Stimulated activated CD8-positive, alpha-beta memory T cell treated with anti-CD3 and anti-CD28 coated beads, Interleukin-4, amount 100 ng/mL, for 48 hours (primary cell): ENCODE measurements at regions not wholly inside any gene's neighbourhood (a gene's known extent, or its start where the extent isn't known, plus 50 kb on each side); places are given as distances from the start of the nearest gene placed in this dataset.

Source experiments
- DNase-seq: peaks from one replicate; pipeline ENCODE4 v3.0.0-alpha.2; 2020

DNA sequence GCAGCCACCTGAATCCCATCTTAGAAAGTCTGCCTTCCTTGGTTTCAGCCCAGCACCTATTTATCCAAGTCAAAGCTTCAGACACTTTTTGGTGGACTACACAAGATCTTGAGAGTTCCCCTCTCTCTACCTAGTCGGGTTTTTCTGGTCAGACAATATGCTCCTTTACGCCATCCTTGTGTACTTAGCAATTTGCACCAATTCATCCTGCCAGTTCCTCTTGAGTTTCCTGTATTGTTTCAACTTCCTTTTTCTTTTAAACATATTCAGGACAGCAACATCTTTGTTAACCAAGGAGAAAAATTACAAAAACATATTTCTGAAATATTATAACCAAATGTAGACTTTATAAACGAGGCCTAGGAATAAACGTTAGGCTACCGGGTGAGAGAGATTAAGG lies 368.2 kb upstream of the CADM1 start:
- no peak for DNase-seq

GRCh38 chr11:115871161-115871760 lies 367.0 kb upstream of the CADM1 start:
- DNase-seq, result no peak

DNA sequence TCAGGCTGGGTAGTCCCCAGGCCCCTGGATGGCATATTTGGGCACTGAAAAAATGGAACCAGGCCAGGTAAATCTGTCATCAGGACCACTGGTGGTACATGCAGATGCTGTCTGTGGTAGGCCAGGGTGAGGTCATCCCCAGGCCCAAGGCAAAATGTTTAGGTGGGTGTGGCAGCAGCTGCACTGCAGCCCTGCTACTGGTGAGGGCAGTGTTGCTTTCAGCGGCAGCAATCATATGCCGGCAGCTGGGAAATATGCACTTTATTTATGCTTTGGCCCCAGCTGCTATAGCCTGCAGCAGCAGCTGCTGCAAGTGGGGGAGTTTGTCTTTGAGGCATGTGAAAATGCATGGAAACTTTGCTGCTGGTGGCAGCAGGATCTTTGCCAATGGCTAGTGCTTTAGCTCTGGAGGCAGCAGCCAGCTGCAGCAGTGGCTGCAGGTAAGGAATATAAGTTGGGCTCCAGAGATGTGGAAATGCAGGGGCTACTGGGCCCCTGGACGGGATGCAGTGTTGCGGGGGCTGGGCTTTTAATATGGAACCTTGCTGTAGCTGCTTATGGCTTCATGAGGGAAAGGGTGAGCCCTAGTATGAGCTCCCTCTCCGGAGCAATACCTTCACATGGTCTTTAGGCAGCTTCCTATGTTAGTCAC lies 365.7 kb upstream of the CADM1 start:
- peak; percentile 36 for DNase-seq

GRCh38 chr11:115869131-115869530 lies 364.9 kb upstream of the CADM1 start:
- DNase-seq, result no peak

DNA sequence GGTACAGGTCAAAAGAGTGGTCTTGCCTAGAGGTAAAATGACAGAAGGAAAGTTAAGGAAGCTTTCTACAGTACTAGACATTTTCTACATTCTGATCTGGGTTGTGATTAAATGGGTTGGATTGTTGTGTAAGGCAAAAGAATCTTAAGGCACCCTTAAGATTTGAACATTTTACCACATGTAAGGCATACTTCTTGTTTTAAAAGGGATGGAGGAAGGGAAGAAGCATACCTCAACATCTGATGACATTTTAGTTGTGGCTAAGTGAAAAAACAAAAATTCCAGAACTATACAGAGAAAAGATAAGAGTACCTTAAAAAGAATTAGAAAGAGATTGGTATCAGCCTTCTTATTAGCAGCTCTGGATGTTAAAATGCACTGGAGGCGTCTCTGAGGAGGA lies 356.0 kb upstream of the CADM1 start:
- DNase-seq, result no peak

GRCh38 chr11:115848611-115849010 lies 344.4 kb upstream of the CADM1 start:
- no peak for DNase-seq

GRCh38 chr11:115848080-115848479 lies 343.9 kb upstream of the CADM1 start:
- DNase-seq, result no peak

- no peak for DNase-seq
Measured at GRCh38 chr11:115845872-115846271, 341.7 kb upstream of the CADM1 start.

DNA sequence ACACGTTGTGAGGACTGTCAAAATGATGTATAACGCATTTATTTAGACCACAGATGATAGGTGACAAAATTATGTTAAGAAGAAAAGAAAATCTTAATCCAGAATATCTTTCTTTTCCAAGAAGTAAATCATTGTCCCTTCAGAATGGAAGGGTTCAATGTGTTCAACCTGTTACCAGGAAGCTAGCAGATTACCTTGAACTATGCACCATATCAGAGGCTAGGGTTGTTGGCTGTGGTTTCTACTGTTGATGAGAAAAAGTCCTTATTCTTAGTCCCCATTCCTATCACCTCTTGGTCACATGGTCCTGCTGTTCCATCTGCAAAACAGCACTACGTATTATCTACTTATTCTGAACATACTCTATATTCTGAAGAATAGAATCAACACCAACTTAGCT lies 339.5 kb upstream of the CADM1 start:
- DNase-seq, result no peak

DNA sequence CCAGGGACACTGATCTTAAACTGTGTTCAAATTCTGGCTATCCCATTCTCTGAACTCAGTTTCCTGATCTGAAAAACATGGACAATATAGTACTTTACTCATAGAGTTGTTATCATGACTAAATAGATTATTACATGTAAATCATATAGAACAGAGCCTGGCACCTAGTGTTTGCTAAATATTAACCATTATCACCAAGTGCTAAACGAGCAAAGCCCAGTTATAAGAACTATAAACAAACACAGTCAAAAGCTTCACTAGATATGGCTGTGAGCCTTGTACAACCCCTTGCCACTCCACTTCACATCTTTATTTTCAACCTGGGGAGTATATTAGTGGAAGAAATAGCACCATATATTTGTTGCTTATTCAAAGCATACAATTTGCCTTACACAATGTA lies 338.9 kb upstream of the CADM1 start:
- no peak for DNase-seq

- no peak for DNase-seq
Measured at GRCh38 chr11:115820026-115820425, 315.8 kb upstream of the CADM1 start.

GRCh38 chr11:115819014-115819413 lies 314.8 kb upstream of the CADM1 start:
- DNase-seq, result no peak

DNA sequence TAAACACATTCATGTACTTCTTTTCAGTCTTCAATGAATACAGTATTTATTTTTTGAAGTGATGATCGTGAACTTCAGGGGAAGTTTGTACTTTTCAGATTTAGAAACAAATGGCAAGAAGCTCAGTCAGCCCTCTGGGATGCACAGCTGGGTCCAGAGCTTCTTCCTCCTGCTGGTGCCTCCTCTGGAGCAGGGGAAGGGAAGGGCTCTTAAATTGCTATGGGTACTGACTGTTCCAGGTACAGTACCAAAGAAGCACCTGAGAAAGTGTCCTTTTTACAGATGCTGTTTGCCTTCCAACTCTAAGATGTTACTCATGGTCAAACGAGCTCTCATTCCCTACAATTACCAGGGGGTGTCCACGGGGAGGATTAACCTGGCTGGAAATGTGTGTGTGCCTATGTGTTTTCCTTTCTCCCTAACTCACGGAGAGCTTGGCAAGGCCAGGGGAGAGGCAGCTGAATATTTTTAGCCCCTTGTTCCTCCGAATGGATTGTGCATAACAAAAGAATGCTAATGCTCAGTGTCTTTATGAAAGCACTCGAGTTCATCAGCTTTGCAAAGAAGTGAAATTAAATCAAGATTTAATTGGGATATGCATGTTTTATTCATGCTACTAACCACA lies 313.7 kb upstream of the CADM1 start:
- DNase-seq, result no peak

DNA sequence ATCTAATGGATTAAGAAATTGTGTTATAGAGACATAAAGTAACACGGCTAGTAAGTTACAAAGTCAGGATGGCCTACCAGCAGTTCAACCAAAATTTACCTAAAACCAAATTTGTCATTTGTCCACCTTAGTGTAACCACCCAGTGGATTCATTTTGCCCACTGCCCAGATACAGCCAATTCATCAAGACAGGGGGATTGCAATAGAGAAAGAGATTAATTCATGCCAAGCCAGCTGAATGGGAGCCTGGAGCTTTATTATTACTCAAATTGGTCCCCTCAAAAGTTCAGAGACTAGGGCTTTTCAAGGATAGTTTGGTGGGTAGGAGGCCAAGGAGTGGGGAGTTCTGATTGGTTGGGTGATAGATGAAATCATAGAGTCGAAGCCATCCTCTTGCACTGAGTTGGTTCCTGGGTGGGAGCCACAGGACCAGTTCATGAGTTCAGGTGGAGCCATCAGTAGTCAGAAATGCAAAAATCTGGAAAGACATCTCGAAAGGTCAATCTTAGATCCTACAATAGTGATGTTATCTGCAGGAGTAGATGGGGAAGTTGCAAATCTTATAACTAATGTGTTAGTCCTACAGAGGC lies 304.2 kb upstream of the CADM1 start:
- no peak for DNase-seq

GRCh38 chr11:115806056-115806455 lies 301.8 kb upstream of the CADM1 start:
- DNase-seq, result no peak

- DNase-seq, result no peak
Measured at GRCh38 chr11:115803073-115803740, 299.0 kb upstream of the CADM1 start.

- no peak for DNase-seq
Measured at GRCh38 chr11:115802641-115803040, 298.4 kb upstream of the CADM1 start.

DNA sequence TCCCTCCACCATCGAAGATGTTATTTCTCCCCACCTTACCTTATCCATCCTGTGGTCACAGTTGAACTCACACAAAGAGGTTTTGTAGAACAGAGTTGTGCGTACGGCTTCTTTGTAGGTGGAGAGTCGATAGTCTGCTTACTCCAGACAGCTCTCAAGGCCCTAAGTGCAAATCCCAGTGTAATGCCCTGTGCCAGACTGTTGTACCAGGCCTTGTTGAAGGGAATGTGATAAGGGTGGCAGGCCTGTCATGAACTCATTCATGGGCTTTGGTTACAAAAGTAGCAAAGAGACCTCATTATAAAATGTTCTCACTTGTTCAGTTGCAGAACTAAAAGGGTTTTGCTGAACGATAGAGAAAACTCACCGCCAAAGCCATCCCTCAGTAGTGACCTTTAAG lies 288.7 kb upstream of the CADM1 start:
- DNase-seq, result no peak

- DNase-seq, result no peak
Measured at GRCh38 chr11:115787302-115787701, 283.1 kb upstream of the CADM1 start.

GRCh38 chr11:115784796-115785521 lies 280.7 kb upstream of the CADM1 start:
- DNase-seq, result no peak

GRCh38 chr11:115780646-115781362 lies 276.6 kb upstream of the CADM1 start:
- DNase-seq, result no peak

- no peak for DNase-seq
Measured at GRCh38 chr11:115778928-115779650, 274.9 kb upstream of the CADM1 start.
